Stimulated activated CD4-positive, alpha-beta T cell treated with anti-CD3 and anti-CD28 coated beads, Interleukin-4, amount 100 ng/mL, for 24 hours (primary cell): ENCODE measurements at regions not wholly inside any gene's neighbourhood (a gene's known extent, or its start where the extent isn't known, plus 50 kb on each side); places are given as distances from the start of the nearest gene placed in this dataset.
"Not testable (repeated sequence)": the region's sequence is repeated elsewhere in the genome, so short reads cannot be mapped to it uniquely, and the experiment has no call there.

ENCODE experiments used
- DNase-seq: peaks from one replicate; pipeline ENCODE4 v3.0.0-alpha.2; 2020

- not testable (repeated sequence) for DNase-seq
Observed at GRCh38 chr2:129924115-129924514, 55.4 kb upstream of the RAB6C start.

DNA sequence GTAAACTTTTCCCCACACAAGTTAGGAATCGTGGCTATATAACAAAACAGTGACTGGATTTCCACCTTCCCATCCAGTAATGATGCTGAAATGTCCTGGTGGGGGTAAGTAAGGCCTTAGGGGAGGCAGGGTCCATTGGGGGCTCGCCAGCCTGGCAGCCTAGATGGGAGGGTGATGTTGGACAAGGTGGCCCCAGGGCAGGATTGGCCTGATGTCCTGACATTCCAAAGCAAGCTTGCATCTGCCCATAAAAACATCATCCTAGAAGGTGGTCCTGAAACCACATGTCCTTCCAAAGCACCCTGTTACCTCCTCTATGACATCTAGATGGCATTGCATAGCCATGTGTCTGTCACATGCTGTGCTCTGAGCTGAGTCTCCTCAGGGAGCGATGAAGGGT, 54.1 kb upstream of the RAB6C start:
- no peak for DNase-seq

DNA sequence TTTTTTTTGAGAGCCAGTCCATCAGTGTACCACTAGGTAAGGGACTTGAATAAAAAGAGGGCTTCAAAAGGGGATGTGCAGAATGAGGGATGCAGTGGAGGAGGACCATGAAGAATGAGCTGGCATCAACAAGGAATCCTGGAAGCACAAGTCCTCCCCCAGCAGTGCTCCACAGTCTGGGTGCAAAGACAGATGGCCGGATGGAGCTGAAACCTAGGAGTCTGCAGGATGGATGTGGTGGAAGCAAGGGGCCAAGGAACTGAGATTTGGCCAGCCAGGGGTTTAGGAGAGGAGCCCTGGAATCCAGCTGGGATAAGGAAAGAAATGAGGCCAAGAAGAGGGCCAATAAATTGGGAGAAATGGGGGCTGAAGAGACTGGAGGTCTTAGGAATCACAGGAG, 51.8 kb upstream of the RAB6C start:
- no peak for DNase-seq

GRCh38 chr2:129929321-129930290, 49.9 kb upstream of the RAB6C start:
- DNase-seq: no peak
